K562 (cell line): ENCODE measurements at regions not wholly inside any gene's neighbourhood (a gene's known extent, or its start where the extent isn't known, plus 50 kb on each side); places are given as distances from the start of the nearest gene placed in this dataset.

Experiments
- ATAC-seq: fragments of 200-7000 bp; cut with Tn5 transposase; 3 replicates; pipeline ENCODE4 v1.9.1; 2020; ENCODE audit warnings: moderate library complexity
- BruUV-seq: library from RNA; stranded (reverse); fragments of 400-500 nt; replicated peaks from 2 replicates; lab custom pipeline; 2021; lab: Mats Ljungman, UMichigan
- CTCF ChIA-PET: fragments of 300-600 bp; formaldehyde crosslinking; extraction: SDS; loops from one replicate; lab custom pipeline; 2021; ENCODE audit warnings: low intra/inter-chr PET ratio; lab: Yijun Ruan, JAX
- POLR2A ChIA-PET: fragments of 300-600, 350-650 bp; sonication (Branson Sonifier 250); formaldehyde crosslinking; extraction: SDS; loops from one replicate; lab custom pipeline; 2021; ENCODE audit warnings: antibody characterized with exemption, inconsistent platforms; lab: Yijun Ruan, JAX
- DNase-seq, 4 experiments: peaks; one replicate each; pipeline versions ENCODE4 v3.0.0 to v3.0.0-alpha.2; 2011 to 2018; ENCODE audit warnings: low spot score in 3 of 4, mixed read lengths in 3 of 4; ENCODE audit errors: extremely low read depth in 1 of 4
- FAIRE-seq: peaks from 2 replicates; lab custom pipeline; 2011; peaks lifted over from hg19 to GRCh38; lab: Jason Lieb, UNC
- H2AFZ ChIP-seq: 2 replicates; pipeline ENCODE4 v1.6.0; 2011; ENCODE audit warnings: low read depth, low read length, control low read depth, inconsistent platforms
- H3K27ac ChIP-seq: fragments of 200-600 bp; 3 replicates; pipeline ENCODE4 v1.8.0; 2011; ENCODE audit warnings: low read depth, mild to moderate bottlenecking, control low read depth, inconsistent platforms, low read length, moderate library complexity, mixed read lengths; ENCODE audit errors: extremely low read depth
- H3K27me3 ChIP-seq, 2 experiments: fragments of 300-600 bp in 1 of 2; 2 replicates in 1 of 2; 3 replicates in 1 of 2; pipeline versions ENCODE4 v1.6.0 to v1.8.0; 2011; ENCODE audit warnings: inconsistent platforms in 2 of 2, low read length in 2 of 2, mild to moderate bottlenecking in 1 of 2, mixed read lengths in 1 of 2, moderate library complexity in 1 of 2; ENCODE audit not compliant: control insufficient read depth in 2 of 2, insufficient read depth in 2 of 2
- H3K36me3 ChIP-seq: fragments of 300-600 bp; 3 replicates; pipeline ENCODE4 v1.8.0; 2011; ENCODE audit warnings: mild to moderate bottlenecking, low read length, inconsistent platforms; ENCODE audit not compliant: control insufficient read depth, insufficient read depth
- H3K4me1 ChIP-seq, 2 experiments: fragments of 200-600 bp in 1 of 2; replicated peaks in 1 of 2; 2 replicates in 1 of 2; 3 replicates in 1 of 2; pipeline versions ENCODE4 v1.5.1 to v1.8.0; 2011; ENCODE audit warnings: inconsistent platforms in 2 of 2, low read length in 2 of 2, mild to moderate bottlenecking in 1 of 2, mixed read lengths in 1 of 2, moderate library complexity in 1 of 2; ENCODE audit not compliant: control insufficient read depth in 2 of 2, insufficient read depth in 2 of 2
- H3K4me2 ChIP-seq: 2 replicates; pipeline ENCODE4 v1.6.1; 2011; ENCODE audit warnings: low read length, control low read depth, inconsistent platforms, mixed read lengths; ENCODE audit not compliant: insufficient read depth
- H3K4me3 ChIP-seq: fragments of 200-600 bp; sonication (generic), shearing (Covaris generic); 2 replicates; pipeline ENCODE4 v1.5.1; 2016; ENCODE audit warnings: control low read depth, inconsistent platforms
- H3K79me2 ChIP-seq: fragments of 200-600 bp; 3 replicates; pipeline ENCODE4 v1.8.0; 2011; ENCODE audit warnings: low read length, inconsistent platforms; ENCODE audit not compliant: control insufficient read depth, insufficient read depth
- H3K9ac ChIP-seq, 2 experiments: 2 replicates each; pipeline versions ENCODE4 v1.6.0 to v1.6.1; 2011; ENCODE audit warnings: low read depth in 2 of 2, low read length in 2 of 2, control low read depth in 1 of 2, inconsistent platforms in 1 of 2, mild to moderate bottlenecking in 1 of 2, mixed read lengths in 1 of 2; ENCODE audit not compliant: insufficient read depth in 1 of 2
- H3K9me1 ChIP-seq: one replicate; pipeline ENCODE4 v1.6.0; 2011; ENCODE audit warnings: inconsistent platforms, mild to moderate bottlenecking, low read length, moderate library complexity; ENCODE audit not compliant: control insufficient read depth, insufficient read depth
- H3K9me3 ChIP-seq: replicated peaks from 2 replicates; pipeline ENCODE4 v1.5.1; 2011; ENCODE audit warnings: low read depth, low read length, inconsistent platforms; ENCODE audit not compliant: control insufficient read depth, insufficient read depth
- H4K20me1 ChIP-seq: replicated peaks from 2 replicates; pipeline ENCODE4 v1.6.1; 2011; ENCODE audit warnings: low read length, inconsistent platforms, mixed read lengths; ENCODE audit not compliant: control insufficient read depth, insufficient read depth
- CBX5 ChIP-seq: IDR thresholded peaks from 2 replicates; pipeline ENCODE4 v1.6.1; 2014; ENCODE audit warnings: low read depth, borderline replicate concordance
- ZNF398 ChIP-seq: fragments of 250-450 bp; sonication (Bioruptor Pico); IDR thresholded peaks from 2 replicates; pipeline ENCODE4 v1.8.0; 2021; ENCODE audit warnings: moderate library complexity, mild to moderate bottlenecking, inconsistent platforms
- WGBS: fragments of 100-300 bp; shearing (Covaris generic); methylation state at CpG from one replicate; pipeline ENCODE4 v1.1.6; 2016; ENCODE audit warnings: low coverage, mixed read lengths; ENCODE audit not compliant: insufficient coverage; ENCODE audit errors: missing lambda C conversion rate; 5-methylcytosine and 5-hydroxymethylcytosine counted together
- in situ Hi-C: fragments of 300-500 bp; cut with MboI; formaldehyde crosslinking; loops from 4 replicates; pipeline ENCODE4 v1.15.0; 2018; ENCODE audit warnings: inconsistent platforms, mixed read lengths
- intact Hi-C: fragments of 100-400 bp; cut with micrococcal nuclease; formaldehyde crosslinking; loops from 2 replicates; pipeline ENCODE4 v1.14.2; 2022
- TF ChIP-seq, protein P1 (sequence below): fragments of 450-650 bp; IDR thresholded peaks from 2 replicates; pipeline ENCODE4 v1.6.1; 2017; ENCODE audit warnings: mild to moderate bottlenecking, moderate library complexity

DNA sequence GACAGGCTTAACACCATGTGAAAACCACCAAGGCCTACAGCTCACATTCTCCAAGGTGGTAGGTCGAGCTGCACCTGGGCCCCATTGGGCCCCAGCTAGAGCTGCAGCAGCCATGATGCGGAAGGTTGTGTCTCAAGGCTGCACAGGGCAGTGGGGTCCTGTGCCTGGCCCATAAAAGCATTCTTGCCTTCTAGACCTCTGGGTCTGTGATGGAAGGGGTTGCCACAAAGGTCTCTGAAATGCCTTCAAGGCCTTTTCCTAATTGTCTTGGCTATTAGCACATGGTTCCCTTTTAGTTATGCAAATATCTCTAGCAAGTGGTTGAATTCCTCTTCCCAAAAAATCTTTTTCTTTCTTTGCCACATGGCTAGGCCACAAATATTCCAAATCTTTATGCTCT is 52.5 kb upstream of the C11orf58 start:
- H3K9ac ChIP-seq = no peak overlapping the region
- no peak overlapping the region for H3K27ac ChIP-seq
- BruUV-seq = no TSS peak
- no peak overlapping the region for H3K4me2 ChIP-seq
- no peaks in the 10 kb centered on the region for H3K4me1 ChIP-seq
- ATAC-seq (no peak), DNase-seq (no peak), FAIRE-seq (no peak)
- TF ChIP-seq ZNF398 (no peak), CBX5 (no peak)
- TF ChIP-seq, protein P1, sequence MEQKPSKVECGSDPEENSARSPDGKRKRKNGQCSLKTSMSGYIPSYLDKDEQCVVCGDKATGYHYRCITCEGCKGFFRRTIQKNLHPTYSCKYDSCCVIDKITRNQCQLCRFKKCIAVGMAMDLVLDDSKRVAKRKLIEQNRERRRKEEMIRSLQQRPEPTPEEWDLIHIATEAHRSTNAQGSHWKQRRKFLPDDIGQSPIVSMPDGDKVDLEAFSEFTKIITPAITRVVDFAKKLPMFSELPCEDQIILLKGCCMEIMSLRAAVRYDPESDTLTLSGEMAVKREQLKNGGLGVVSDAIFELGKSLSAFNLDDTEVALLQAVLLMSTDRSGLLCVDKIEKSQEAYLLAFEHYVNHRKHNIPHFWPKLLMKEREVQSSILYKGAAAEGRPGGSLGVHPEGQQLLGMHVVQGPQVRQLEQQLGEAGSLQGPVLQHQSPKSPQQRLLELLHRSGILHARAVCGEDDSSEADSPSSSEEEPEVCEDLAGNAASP = no peak
- no peaks in the 10 kb centered on the region for H4K20me1 ChIP-seq
- H3K27me3 ChIP-seq = no peaks in the 10 kb centered on the region
- H3K79me2 ChIP-seq = no peaks in the 10 kb centered on the region
- no peak overlapping the region for H2AFZ ChIP-seq
- ChIA-PET POLR2A (interaction anchor here (1.0 to 1.2 kb wide), 2 partner anchors 14 to 21 kb away, joined by 3 to 4 read pairs; no protein-coding TSS in a partner anchor), CTCF (no interaction called here)
- intact Hi-C loops = no loop called here
- H3K9me1 ChIP-seq = no peaks in the 10 kb centered on the region
- H3K36me3 ChIP-seq = no peaks in the 10 kb centered on the region
- in situ Hi-C loops = no loop called here
- no peaks in the 10 kb centered on the region for H3K9me3 ChIP-seq
- no peak overlapping the region for H3K4me3 ChIP-seq
- WGBS = 6% methylated on average over 2 of the region's 2 CpGs
